Mesendoderm (in vitro differentiated cells): ENCODE measurements at regions not wholly inside any gene's neighbourhood (a gene's known extent, or its start where the extent isn't known, plus 50 kb on each side); places are given as distances from the start of the nearest gene placed in this dataset.

Experiments used
- DNase-seq: peaks from one replicate; pipeline ENCODE4 v3.0.0; 2013
- H2AK5ac ChIP-seq: 2 replicates; pipeline ENCODE4 v1.6.1; 2013; ENCODE audit warnings: low read length, inconsistent platforms
- H2BK120ac ChIP-seq: 2 replicates; pipeline ENCODE4 v1.6.1; 2013; ENCODE audit warnings: low read depth, mild to moderate bottlenecking, low read length, moderate library complexity, mixed read lengths
- H2BK15ac ChIP-seq: replicated peaks from 2 replicates; pipeline ENCODE4 v1.6.1; 2013; ENCODE audit warnings: low read depth, mild to moderate bottlenecking, moderate library complexity
- H2BK5ac ChIP-seq: 2 replicates; pipeline ENCODE4 v1.6.1; 2013; ENCODE audit warnings: low read length, inconsistent platforms
- H3K18ac ChIP-seq: 2 replicates; pipeline ENCODE4 v1.6.1; 2013; ENCODE audit warnings: mild to moderate bottlenecking, low read length, mixed read lengths
- H3K23ac ChIP-seq: one replicate; pipeline ENCODE4 v1.6.1; 2013; ENCODE audit warnings: low read length
- H3K27ac ChIP-seq: 2 replicates; pipeline ENCODE4 v1.5.1; 2013; ENCODE audit warnings: low read depth, mild to moderate bottlenecking, inconsistent platforms, low read length, moderate library complexity
- H3K27me3 ChIP-seq: 2 replicates; pipeline ENCODE4 v1.6.1; 2013; ENCODE audit warnings: low read length, control low read depth, mild to moderate bottlenecking, inconsistent platforms; ENCODE audit not compliant: insufficient read depth, poor library complexity
- H3K36me3 ChIP-seq: 2 replicates; pipeline ENCODE4 v1.6.1; 2013; ENCODE audit warnings: low read length, inconsistent platforms; ENCODE audit not compliant: control insufficient read depth, insufficient read depth
- H3K4ac ChIP-seq: one replicate; pipeline ENCODE4 v1.6.1; 2013; ENCODE audit warnings: low read depth, mild to moderate bottlenecking, low read length, moderate library complexity
- H3K4me1 ChIP-seq: 2 replicates; pipeline ENCODE4 v1.6.1; 2013; ENCODE audit warnings: low read depth, low read length, inconsistent platforms; ENCODE audit not compliant: control insufficient read depth
- H3K4me2 ChIP-seq: 2 replicates; pipeline ENCODE4 v1.6.1; 2013; ENCODE audit warnings: low read length
- H3K4me3 ChIP-seq: 2 replicates; pipeline ENCODE4 v1.5.1; 2013; ENCODE audit warnings: mild to moderate bottlenecking, low read length
- H3K56ac ChIP-seq: one replicate; pipeline ENCODE4 v1.6.1; 2013; ENCODE audit warnings: low read length
- H3K79me1 ChIP-seq: 2 replicates; pipeline ENCODE4 v1.6.1; 2013; ENCODE audit warnings: low read length, inconsistent platforms
- H3K79me2 ChIP-seq: 2 replicates; pipeline ENCODE4 v1.6.1; 2013; ENCODE audit warnings: mild to moderate bottlenecking, low read length; ENCODE audit not compliant: control insufficient read depth, insufficient read depth
- H3K9ac ChIP-seq: 2 replicates; pipeline ENCODE4 v1.6.1; 2013; ENCODE audit warnings: low read length, inconsistent platforms
- H4K5ac ChIP-seq: one replicate; pipeline ENCODE4 v1.6.1; 2013; ENCODE audit warnings: low read length
- H4K8ac ChIP-seq: one replicate; pipeline ENCODE4 v1.6.1; 2013; ENCODE audit warnings: low read depth, mild to moderate bottlenecking, control low read depth, low read length, moderate library complexity
- WGBS: extraction: QIAGEN DNeasy Blood & Tissue Kit; methylation state at CpG from one replicate; pipeline ENCODE4 v1.1.7; 2013; ENCODE audit warnings: low lambda C conversion rate, missing lambda C conversion rate; ENCODE audit not compliant: insufficient coverage; ENCODE audit errors: extremely low coverage; 5-methylcytosine and 5-hydroxymethylcytosine counted together

DNA sequence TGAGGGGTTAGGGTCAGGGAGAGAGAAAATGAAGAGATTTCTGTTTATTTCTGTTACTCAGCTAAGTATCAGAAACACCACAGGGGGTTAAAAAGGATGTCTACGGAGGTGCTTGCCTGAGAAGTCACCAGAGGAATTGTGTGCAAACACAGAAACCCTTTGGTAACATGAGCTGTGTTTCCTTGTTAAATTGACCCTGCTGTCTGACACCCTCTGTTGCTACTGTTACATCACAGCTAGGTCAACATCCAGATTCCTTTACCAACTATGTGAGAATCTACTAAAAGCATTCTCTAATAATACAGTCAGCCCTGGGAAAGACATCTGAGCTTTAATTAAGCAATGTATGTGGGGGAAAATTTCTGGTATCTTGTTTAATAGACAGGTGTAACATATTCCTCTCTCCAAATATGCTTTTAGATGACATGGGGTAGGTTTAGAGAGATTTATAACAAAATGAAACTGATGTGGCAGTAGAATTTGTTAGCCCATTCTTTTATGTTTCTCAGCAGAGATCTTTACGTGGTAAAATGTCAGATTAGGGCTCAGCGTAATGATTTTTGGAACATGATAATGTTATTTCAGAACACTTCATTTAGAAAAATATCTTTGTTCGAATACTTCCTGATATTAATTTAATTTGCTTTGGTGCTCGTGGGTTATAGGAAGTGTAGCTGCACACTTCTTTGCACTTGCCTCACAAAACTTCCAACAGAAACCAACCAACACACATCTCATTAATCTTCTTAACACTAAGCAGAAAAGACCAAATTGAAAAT, 168.0 kb upstream of the AHR start:
- Histone ChIP-seq H2AK5ac (no peak overlapping the region), H2BK15ac (no peak overlapping the region), H4K5ac (no peak overlapping the region), H3K23ac (no peak overlapping the region), H3K18ac (peak overlapping the region; percentile 75), H3K4me3 (no peak overlapping the region), H3K79me2 (no peaks in the 10 kb centered on the region), H3K4me2 (no peak overlapping the region), H3K4ac (no peak overlapping the region), H3K9ac (no peak overlapping the region), H3K79me1 (no peaks in the 10 kb centered on the region), H3K27me3 (no peaks in the 10 kb centered on the region), H2BK120ac (peak overlapping the region; percentile 96), H4K8ac (no peak overlapping the region), H3K36me3 (no peaks in the 10 kb centered on the region), H3K56ac (peak overlapping the region; percentile 32), H3K4me1 (no peaks in the 10 kb centered on the region), H2BK5ac (no peak overlapping the region), H3K27ac (peak overlapping the region; percentile 27)
- WGBS, result no CpG with 5 or more reads among the region's 5 CpGs
- peak; percentile 99 for DNase-seq

DNA sequence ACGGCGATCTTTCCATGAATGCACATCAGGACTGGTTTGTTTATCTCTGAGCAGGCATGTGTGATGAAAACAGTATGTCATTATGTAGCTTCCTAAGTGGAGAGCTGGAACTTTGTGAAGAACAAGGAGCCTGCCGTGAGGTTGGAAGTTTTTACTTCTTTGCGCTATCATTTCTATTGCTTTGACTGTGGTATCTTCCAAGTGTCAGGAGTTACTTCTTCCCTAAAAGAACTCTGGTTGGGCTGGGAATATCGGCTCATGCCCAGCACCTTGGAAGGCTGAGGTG, 167.4 kb upstream of the AHR start:
- DNase-seq, result peak; percentile 54
- Histone ChIP-seq H3K4me1 (no peaks in the 10 kb centered on the region), H3K27ac (peak overlapping the region; percentile 27), H2AK5ac (no peak overlapping the region), H2BK120ac (peak overlapping the region; percentile 96), H2BK15ac (no peak overlapping the region), H3K4me3 (no peak overlapping the region), H3K23ac (no peak overlapping the region), H4K5ac (no peak overlapping the region), H3K4me2 (no peak overlapping the region), H3K4ac (no peak overlapping the region), H3K27me3 (no peaks in the 10 kb centered on the region), H3K36me3 (no peaks in the 10 kb centered on the region), H3K79me2 (no peaks in the 10 kb centered on the region), H3K56ac (no peak overlapping the region), H2BK5ac (no peak overlapping the region), H3K18ac (peak overlapping the region; percentile 75), H4K8ac (peak overlapping the region; percentile 65), H3K79me1 (no peaks in the 10 kb centered on the region), H3K9ac (no peak overlapping the region)
- no CpG with 5 or more reads among the region's 5 CpGs for WGBS

DNA sequence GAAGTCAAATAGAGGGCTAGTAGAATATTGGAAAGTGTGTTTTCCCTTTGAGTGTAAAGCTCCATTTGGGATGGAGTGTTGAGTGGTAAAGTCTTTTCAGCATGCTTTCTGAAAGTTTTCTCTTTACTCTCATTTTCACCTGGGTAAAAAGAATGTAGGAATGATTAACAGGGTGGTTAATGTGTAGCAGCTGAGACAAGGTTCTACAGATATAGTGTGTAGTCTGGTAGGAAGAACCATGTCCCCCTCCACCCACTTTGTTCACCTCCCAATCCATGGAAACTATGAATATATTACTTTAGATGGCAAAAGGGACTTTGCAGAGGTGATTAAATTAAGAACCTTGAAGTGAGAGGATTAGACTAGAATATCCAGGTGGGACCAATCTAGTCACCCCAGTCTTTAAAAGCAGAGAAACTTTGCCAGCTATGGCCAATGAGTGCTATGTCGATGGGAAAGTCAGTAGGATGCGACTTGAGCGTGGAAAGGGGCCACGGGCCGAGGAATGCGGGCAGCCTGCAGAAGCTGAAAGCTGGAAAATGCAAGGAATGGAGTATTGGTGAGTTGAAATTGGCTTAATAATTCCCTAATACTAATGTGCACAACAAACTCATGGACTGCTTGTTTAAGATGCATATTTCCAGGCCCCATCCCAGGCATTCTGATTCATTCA, 166.3 kb upstream of the AHR start:
- Histone ChIP-seq H2BK120ac (peak overlapping the region; percentile 0), H3K23ac (no peak overlapping the region), H3K27me3 (no peaks in the 10 kb centered on the region), H3K79me1 (no peaks in the 10 kb centered on the region), H2BK15ac (peak overlapping the region; percentile 96), H3K27ac (no peak overlapping the region), H3K79me2 (no peaks in the 10 kb centered on the region), H2AK5ac (no peak overlapping the region), H3K36me3 (no peaks in the 10 kb centered on the region), H3K18ac (no peak overlapping the region), H3K9ac (no peak overlapping the region), H3K56ac (peak overlapping the region; percentile 46), H4K5ac (peak overlapping the region; percentile 26), H3K4me3 (no peak overlapping the region), H4K8ac (no peak overlapping the region), H3K4ac (peak overlapping the region; percentile 2), H3K4me1 (no peaks in the 10 kb centered on the region), H2BK5ac (peak overlapping the region; percentile 74), H3K4me2 (no peak overlapping the region)
- no peak for DNase-seq
- WGBS, result no CpG with 5 or more reads among the region's 6 CpGs

DNA sequence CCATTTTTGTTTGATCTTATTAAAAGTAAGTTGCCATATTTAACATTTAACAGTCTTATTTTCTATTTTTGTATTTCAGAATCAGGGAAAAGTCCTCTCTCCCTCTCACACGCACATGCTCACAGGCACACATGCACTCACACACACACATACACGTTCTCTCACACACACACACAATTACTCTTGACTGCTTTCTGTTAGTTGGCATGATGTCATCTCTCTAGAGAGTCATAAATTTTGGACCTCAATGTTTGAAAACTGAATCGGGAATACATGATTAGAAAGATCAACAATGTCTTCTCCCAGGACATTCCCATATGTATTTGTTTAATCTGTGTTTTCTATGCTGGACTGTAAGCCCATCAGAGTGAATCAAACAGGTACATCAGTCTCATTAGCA, 165.7 kb upstream of the AHR start:
- Histone ChIP-seq H4K5ac (no peak overlapping the region), H3K23ac (no peak overlapping the region), H3K36me3 (no peaks in the 10 kb centered on the region), H3K4ac (no peak overlapping the region), H3K79me1 (no peaks in the 10 kb centered on the region), H4K8ac (no peak overlapping the region), H3K18ac (no peak overlapping the region), H3K27ac (no peak overlapping the region), H3K9ac (no peak overlapping the region), H2BK120ac (no peak overlapping the region), H3K79me2 (no peaks in the 10 kb centered on the region), H2BK15ac (no peak overlapping the region), H3K4me1 (no peaks in the 10 kb centered on the region), H2BK5ac (peak overlapping the region; percentile 9), H3K56ac (no peak overlapping the region), H2AK5ac (peak overlapping the region; percentile 13), H3K4me2 (no peak overlapping the region), H3K27me3 (no peaks in the 10 kb centered on the region), H3K4me3 (no peak overlapping the region)
- no CpG with 5 or more reads among the region's 3 CpGs for WGBS
- DNase-seq, result no peak

DNA sequence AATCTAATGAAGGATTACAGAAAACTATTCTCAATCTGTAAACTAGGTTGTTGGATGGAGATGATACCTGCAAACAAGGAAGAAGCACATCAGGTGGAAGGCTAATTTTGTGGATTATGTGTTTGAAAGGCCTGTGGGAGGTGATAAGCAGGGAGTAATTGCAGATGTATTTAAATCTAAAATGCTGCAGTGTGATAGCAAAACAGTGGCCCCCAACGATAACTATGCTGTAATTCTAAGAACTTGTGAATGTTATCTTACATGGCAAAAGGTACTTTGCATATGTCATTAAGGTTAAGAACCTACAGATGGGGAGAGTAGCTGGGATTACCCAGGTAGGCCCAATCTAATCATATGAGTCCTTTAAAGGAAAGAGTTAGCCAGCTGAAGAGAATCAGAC, 164.5 kb upstream of the AHR start:
- Histone ChIP-seq H3K4me2 (no peak overlapping the region), H3K36me3 (no peaks in the 10 kb centered on the region), H3K4me3 (no peak overlapping the region), H2AK5ac (no peak overlapping the region), H3K4me1 (no peaks in the 10 kb centered on the region), H2BK120ac (no peak overlapping the region), H3K23ac (no peak overlapping the region), H3K9ac (no peak overlapping the region), H3K18ac (peak overlapping the region; percentile 76), H3K27ac (no peak overlapping the region), H2BK5ac (no peak overlapping the region), H2BK15ac (no peak overlapping the region), H4K5ac (no peak overlapping the region), H3K27me3 (no peaks in the 10 kb centered on the region), H3K79me1 (no peaks in the 10 kb centered on the region), H4K8ac (no peak overlapping the region), H3K4ac (no peak overlapping the region), H3K56ac (no peak overlapping the region), H3K79me2 (no peaks in the 10 kb centered on the region)
- no CpG with 5 or more reads among the region's 1 CpG for WGBS
- peak; percentile 85 for DNase-seq
